DND-41 (cell line): ENCODE measurements at regions not wholly inside any gene's neighbourhood (a gene's known extent, or its start where the extent isn't known, plus 50 kb on each side); places are given as distances from the start of the nearest gene placed in this dataset.

Source experiments
- EZH2 ChIP-seq: IDR thresholded peaks from 3 replicates; pipeline ENCODE4 v1.6.1; 2012; ENCODE audit warnings: borderline replicate concordance, low read depth, mild to moderate bottlenecking, moderate library complexity, low read length, inconsistent platforms; ENCODE audit not compliant: severe bottlenecking
- TF ChIP-seq, protein P1 (sequence below): IDR thresholded peaks from 2 replicates; pipeline ENCODE4 v1.5.1; 2012; ENCODE audit warnings: borderline replicate concordance, low read length, moderate library complexity, mild to moderate bottlenecking; ENCODE audit not compliant: poor library complexity, severe bottlenecking; ENCODE audit errors: extremely low read depth

DNA sequence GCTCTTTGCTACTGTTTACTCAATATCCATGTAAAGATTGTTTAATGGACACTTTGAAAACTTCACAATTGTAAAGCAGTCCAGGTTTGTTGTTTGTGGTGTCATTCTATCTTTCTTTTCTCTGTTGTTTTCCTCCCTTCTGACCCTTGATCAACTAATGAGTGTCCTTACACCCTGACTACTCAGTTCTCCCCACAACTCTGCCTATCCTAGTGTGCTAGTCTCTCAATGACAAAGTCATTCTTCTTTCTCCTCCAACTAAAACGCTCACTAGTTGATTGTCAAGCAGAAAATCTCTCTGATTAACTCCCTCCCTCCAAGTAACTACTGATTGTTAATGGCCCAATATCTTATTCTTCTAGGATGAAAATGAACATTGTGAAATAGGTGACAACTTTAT, 148.5 kb upstream of the FBXO33 start:
- TF ChIP-seq, protein P1, sequence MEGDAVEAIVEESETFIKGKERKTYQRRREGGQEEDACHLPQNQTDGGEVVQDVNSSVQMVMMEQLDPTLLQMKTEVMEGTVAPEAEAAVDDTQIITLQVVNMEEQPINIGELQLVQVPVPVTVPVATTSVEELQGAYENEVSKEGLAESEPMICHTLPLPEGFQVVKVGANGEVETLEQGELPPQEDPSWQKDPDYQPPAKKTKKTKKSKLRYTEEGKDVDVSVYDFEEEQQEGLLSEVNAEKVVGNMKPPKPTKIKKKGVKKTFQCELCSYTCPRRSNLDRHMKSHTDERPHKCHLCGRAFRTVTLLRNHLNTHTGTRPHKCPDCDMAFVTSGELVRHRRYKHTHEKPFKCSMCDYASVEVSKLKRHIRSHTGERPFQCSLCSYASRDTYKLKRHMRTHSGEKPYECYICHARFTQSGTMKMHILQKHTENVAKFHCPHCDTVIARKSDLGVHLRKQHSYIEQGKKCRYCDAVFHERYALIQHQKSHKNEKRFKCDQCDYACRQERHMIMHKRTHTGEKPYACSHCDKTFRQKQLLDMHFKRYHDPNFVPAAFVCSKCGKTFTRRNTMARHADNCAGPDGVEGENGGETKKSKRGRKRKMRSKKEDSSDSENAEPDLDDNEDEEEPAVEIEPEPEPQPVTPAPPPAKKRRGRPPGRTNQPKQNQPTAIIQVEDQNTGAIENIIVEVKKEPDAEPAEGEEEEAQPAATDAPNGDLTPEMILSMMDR: no peak
- TF ChIP-seq EZH2: no peak
